ENCODE measurements at regions not wholly inside any gene's neighbourhood (a gene's known extent, or its start where the extent isn't known, plus 50 kb on each side); places are given as distances from the start of the nearest gene placed in this dataset.

GRCh38 chr6:145445674-145446073 lies 289.6 kb downstream of the EPM2A start:
- DNase-seq: no peak

GRCh38 chr6:145451029-145451428 lies 284.3 kb downstream of the EPM2A start:
- no peak for DNase-seq

- no peak for DNase-seq
These were observed 281.9 kb downstream of the EPM2A start for GRCh38 chr6:145453376-145453775.

GRCh38 chr6:145454006-145454405 lies 281.3 kb downstream of the EPM2A start:
- no peak for DNase-seq

- no peak for DNase-seq
These were observed 277.8 kb downstream of the EPM2A start for GRCh38 chr6:145457556-145457955.

GRCh38 chr6:145468534-145468933 lies 266.8 kb downstream of the EPM2A start:
- DNase-seq: no peak

GRCh38 chr6:145469021-145469420 lies 266.3 kb downstream of the EPM2A start:
- no peak for DNase-seq

- DNase-seq: no peak
These were observed 259.4 kb downstream of the EPM2A start for GRCh38 chr6:145475794-145476396.

- DNase-seq: no peak
These were observed 255.3 kb downstream of the EPM2A start for GRCh38 chr6:145480024-145480423.

GRCh38 chr6:145483191-145483996 lies 251.9 kb downstream of the EPM2A start:
- DNase-seq: no peak

GRCh38 chr6:145485288-145485687 lies 250.0 kb downstream of the EPM2A start:
- DNase-seq: no peak

GRCh38 chr6:145486306-145486705 lies 249.0 kb downstream of the EPM2A start:
- DNase-seq: no peak

- DNase-seq: peak; percentile 7
These were observed 245.7 kb downstream of the EPM2A start for GRCh38 chr6:145489583-145489982.

- DNase-seq: no peak
These were observed 245.3 kb downstream of the EPM2A start for GRCh38 chr6:145490068-145490467.

- no peak for DNase-seq
These were observed 244.2 kb downstream of the EPM2A start for GRCh38 chr6:145491126-145491525.

- no peak for DNase-seq
These were observed 238.3 kb downstream of the EPM2A start for GRCh38 chr6:145497006-145497405.

- no peak for DNase-seq
These were observed 236.9 kb downstream of the EPM2A start for GRCh38 chr6:145498425-145498824.

- DNase-seq: peak; percentile 3
These were observed 232.9 kb downstream of the EPM2A start for GRCh38 chr6:145502416-145502815.

- no peak for DNase-seq
These were observed 229.2 kb downstream of the EPM2A start for GRCh38 chr6:145506136-145506535.

- DNase-seq: peak; percentile 10
These were observed 228.8 kb downstream of the EPM2A start for GRCh38 chr6:145506565-145506964.

- no peak for DNase-seq
These were observed 228.1 kb downstream of the EPM2A start for GRCh38 chr6:145507239-145507638.

GRCh38 chr6:145508107-145508506 lies 227.2 kb downstream of the EPM2A start:
- DNase-seq: no peak

- no peak for DNase-seq
These were observed 217.8 kb downstream of the EPM2A start for GRCh38 chr6:145517492-145517891.

GRCh38 chr6:145525038-145525437 lies 210.3 kb downstream of the EPM2A start:
- no peak for DNase-seq

Measured in hindlimb muscle (tissue), 1 donor.